CD4-positive, alpha-beta memory T cell (primary cell): ENCODE measurements at regions not wholly inside any gene's neighbourhood (a gene's known extent, or its start where the extent isn't known, plus 50 kb on each side); places are given as distances from the start of the nearest gene placed in this dataset.

Source experiments
- CTCF ChIA-PET: fragments of 350-600 bp; sonication (Branson Sonifier 250); formaldehyde crosslinking; loops from one replicate; lab custom pipeline; 2021; ENCODE audit warnings: inconsistent platforms; ENCODE audit not compliant: partially characterized antibody; lab: Charles Lee
- POLR2A ChIA-PET: fragments of 350-600 bp; sonication (Branson Sonifier 250); formaldehyde crosslinking; loops from one replicate; lab custom pipeline; 2021; ENCODE audit not compliant: partially characterized antibody; lab: Charles Lee
- DNase-seq, 5 donors: peaks; one replicate each; pipeline versions ENCODE4 v3.0.0 to v3.0.0-alpha.2; 2020 to 2022; ENCODE audit warnings: mixed read lengths in 1 of 5
- H3K27ac ChIP-seq: one replicate; pipeline ENCODE4 v1.7.0; 2013; ENCODE audit warnings: low read depth, low read length
- H3K27me3 ChIP-seq: 2 replicates; pipeline ENCODE4 v1.7.0; 2013; ENCODE audit warnings: mild to moderate bottlenecking, low read length, moderate library complexity; ENCODE audit not compliant: insufficient read depth
- H3K36me3 ChIP-seq: 2 replicates; pipeline ENCODE4 v1.7.0; 2013; ENCODE audit warnings: mild to moderate bottlenecking, low read length, moderate library complexity; ENCODE audit not compliant: insufficient read depth
- H3K4me1 ChIP-seq: 2 replicates; pipeline ENCODE4 v1.7.0; 2013; ENCODE audit warnings: mild to moderate bottlenecking, low read length, moderate library complexity; ENCODE audit not compliant: insufficient read depth
- H3K4me3 ChIP-seq, 2 donors: one replicate each; pipeline ENCODE4 v1.7.0; 2013; ENCODE audit warnings: low read length in 2 of 2, mild to moderate bottlenecking in 1 of 2
- H3K9me3 ChIP-seq, 2 donors: one replicate each; pipeline ENCODE4 v1.7.0; 2013; ENCODE audit warnings: low read length in 2 of 2, control low read depth in 1 of 2; ENCODE audit not compliant: control insufficient read depth in 1 of 2
- H3K27ac Mint-ChIP-seq, 7 donors: one replicate each; pipeline ENCODE4 v1.8.0; 2020 to 2021; ENCODE audit warnings: mixed read lengths in 7 of 7, mild to moderate bottlenecking in 6 of 7, inconsistent platforms in 3 of 7, moderate library complexity in 3 of 7
- H3K27me3 Mint-ChIP-seq, 2 donors: one replicate each; pipeline ENCODE4 v1.8.0; 2020 to 2021; ENCODE audit warnings: mixed read lengths in 2 of 2
- H3K36me3 Mint-ChIP-seq, 2 donors: one replicate each; pipeline ENCODE4 v1.8.0; 2020 to 2021; ENCODE audit warnings: mixed read lengths in 2 of 2, inconsistent platforms in 1 of 2, mild to moderate bottlenecking in 1 of 2
- H3K4me1 Mint-ChIP-seq, 4 donors: one replicate each; pipeline ENCODE4 v1.8.0; 2020 to 2021; ENCODE audit warnings: mixed read lengths in 4 of 4, mild to moderate bottlenecking in 1 of 4
- H3K4me3 Mint-ChIP-seq, 8 donors: one replicate each; pipeline ENCODE4 v1.8.0; 2020 to 2021; ENCODE audit warnings: mixed read lengths in 8 of 8, mild to moderate bottlenecking in 7 of 8, moderate library complexity in 6 of 8, inconsistent platforms in 3 of 8
- H3K9me3 Mint-ChIP-seq, 8 donors: one replicate each; pipeline ENCODE4 v1.8.0; 2020 to 2021; ENCODE audit warnings: mixed read lengths in 8 of 8, mild to moderate bottlenecking in 5 of 8, inconsistent platforms in 3 of 8, moderate library complexity in 1 of 8
- intact Hi-C: fragments of 100-400 bp; cut with micrococcal nuclease; formaldehyde crosslinking; loops from one replicate; pipeline ENCODE4 v1.15.1; 2023

DNA sequence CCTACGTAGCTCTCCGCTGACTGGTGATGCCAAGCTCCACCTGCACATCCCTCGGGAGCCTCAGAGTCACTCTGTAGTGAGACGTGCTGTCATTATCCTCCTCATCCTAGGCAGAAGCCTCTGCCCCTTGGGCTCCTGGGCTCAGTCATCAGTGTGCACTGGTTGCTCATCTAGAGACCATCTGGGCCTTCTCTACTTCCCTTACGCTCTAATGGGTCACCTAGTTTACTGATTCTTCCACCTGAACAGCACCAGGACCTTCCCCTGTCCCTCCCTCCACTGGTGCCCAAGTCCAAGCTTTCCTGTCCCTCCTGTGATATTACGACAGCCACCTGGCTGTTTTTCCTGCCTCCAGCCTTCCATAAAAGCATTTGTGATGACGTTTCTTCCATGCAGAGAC is 136.1 kb upstream of the ERRFI1 start:
- H3K4me3 ChIP-seq: no peak overlapping the region
- intact Hi-C loops: no loop called here
- H3K4me1 ChIP-seq: peaks cover 10% of the 10 kb centered on the region
- no peaks in the 10 kb centered on the region for H3K9me3 ChIP-seq
- no peaks in the 10 kb centered on the region for H3K27me3 Mint-ChIP-seq
- no peak overlapping the region for H3K27ac ChIP-seq
- POLR2A ChIA-PET: interaction anchor here (1.3 kb wide), 1 partner anchor 9 kb away, joined by 5 read pairs; no protein-coding TSS in a partner anchor
- H3K36me3 Mint-ChIP-seq: no peaks in the 10 kb centered on the region
- H3K36me3 ChIP-seq: no peaks in the 10 kb centered on the region
- no peaks in the 10 kb centered on the region for H3K9me3 Mint-ChIP-seq
- H3K4me1 Mint-ChIP-seq: peaks cover 10 to 26% (median 11%) of the 10 kb centered on the region in 4 donors
- H3K27ac Mint-ChIP-seq: peak overlapping the region in 1 of 7 donors; percentile 38
- no peak overlapping the region for H3K4me3 Mint-ChIP-seq
- CTCF ChIA-PET: no interaction called here
- no peak for DNase-seq
- H3K27me3 ChIP-seq: no peaks in the 10 kb centered on the region

GRCh38 chr1:8161546-8162105 is 135.5 kb upstream of the ERRFI1 start:
- Histone ChIP-seq H3K27me3 (no peaks in the 10 kb centered on the region), H3K4me1 (peaks cover 7% of the 10 kb centered on the region), H3K9me3 (no peaks in the 10 kb centered on the region), H3K36me3 (no peaks in the 10 kb centered on the region), H3K27ac (no peak overlapping the region), H3K4me3 (no peak overlapping the region)
- DNase-seq: no peak
- POLR2A ChIA-PET: no interaction called here
- H3K27me3 Mint-ChIP-seq: no peaks in the 10 kb centered on the region
- intact Hi-C loops: no loop called here
- H3K27ac Mint-ChIP-seq: peak overlapping the region in 1 of 7 donors; percentile 80
- H3K9me3 Mint-ChIP-seq: no peaks in the 10 kb centered on the region
- H3K4me1 Mint-ChIP-seq: peaks cover 5 to 22% (median 9%) of the 10 kb centered on the region in 4 donors
- H3K36me3 Mint-ChIP-seq: no peaks in the 10 kb centered on the region
- no peak overlapping the region for H3K4me3 Mint-ChIP-seq
- CTCF ChIA-PET: no interaction called here

GRCh38 chr1:8159470-8160024 is 133.4 kb upstream of the ERRFI1 start:
- Histone ChIP-seq H3K36me3 (no peaks in the 10 kb centered on the region), H3K4me3 (no peak overlapping the region), H3K27ac (no peak overlapping the region), H3K27me3 (no peaks in the 10 kb centered on the region), H3K4me1 (peaks cover 3% of the 10 kb centered on the region), H3K9me3 (no peaks in the 10 kb centered on the region)
- ChIA-PET CTCF (interaction anchor here (0.7 kb wide), 1 partner anchor 24 kb away, joined by 3 read pairs; no protein-coding TSS in a partner anchor), POLR2A (no interaction called here)
- no peak for DNase-seq
- Mint-ChIP-seq H3K9me3 (no peaks in the 10 kb centered on the region), H3K36me3 (no peaks in the 10 kb centered on the region), H3K27ac (no peak overlapping the region), H3K27me3 (no peaks in the 10 kb centered on the region), H3K4me1 (peaks cover 2 to 16% (median 8%) of the 10 kb centered on the region in 4 donors), H3K4me3 (no peak overlapping the region)
- intact Hi-C loops: loop anchor here (10.0 kb wide), 2 partner anchors 55 to 155 kb away; partner anchors contain the start of gene SLC45A1

GRCh38 chr1:8158995-8159394 is 132.9 kb upstream of the ERRFI1 start:
- Mint-ChIP-seq H3K4me1 (peaks cover 2 to 20% (median 8%) of the 10 kb centered on the region in 4 donors), H3K9me3 (no peaks in the 10 kb centered on the region), H3K27me3 (no peaks in the 10 kb centered on the region), H3K36me3 (no peaks in the 10 kb centered on the region), H3K27ac (peak overlapping the region in 2 of 7 donors; percentile 50 to 60), H3K4me3 (peak overlapping the region in 1 of 8 donors; percentile 22)
- ChIA-PET POLR2A (no interaction called here), CTCF (interaction anchor here (0.7 kb wide), 1 partner anchor 25 kb away, joined by 3 read pairs; no protein-coding TSS in a partner anchor)
- no peaks in the 10 kb centered on the region for H3K9me3 ChIP-seq
- H3K27me3 ChIP-seq: no peaks in the 10 kb centered on the region
- no peak overlapping the region for H3K4me3 ChIP-seq
- intact Hi-C loops: loop anchor here (10.0 kb wide), 2 partner anchors 54 to 156 kb away; partner anchors contain the start of gene SLC45A1
- no peak overlapping the region for H3K27ac ChIP-seq
- DNase-seq: no peak
- peaks cover 7% of the 10 kb centered on the region for H3K4me1 ChIP-seq
- H3K36me3 ChIP-seq: no peaks in the 10 kb centered on the region

GRCh38 chr1:8157765-8158164 is 131.7 kb upstream of the ERRFI1 start:
- Histone ChIP-seq H3K9me3 (no peaks in the 10 kb centered on the region), H3K36me3 (no peaks in the 10 kb centered on the region), H3K27ac (no peak overlapping the region), H3K27me3 (no peaks in the 10 kb centered on the region), H3K4me3 (no peak overlapping the region), H3K4me1 (peaks cover 19% of the 10 kb centered on the region)
- no peak overlapping the region for H3K4me3 Mint-ChIP-seq
- no peak overlapping the region for H3K27ac Mint-ChIP-seq
- intact Hi-C loops: loop anchor here (10.0 kb wide), 2 partner anchors 53 to 157 kb away; partner anchors contain the start of gene SLC45A1
- CTCF ChIA-PET: no interaction called here
- POLR2A ChIA-PET: no interaction called here
- H3K9me3 Mint-ChIP-seq: peaks cover 0 to 9% (median 5%) of the 10 kb centered on the region in 8 donors
- H3K4me1 Mint-ChIP-seq: peaks cover 12 to 32% (median 16%) of the 10 kb centered on the region in 4 donors
- H3K36me3 Mint-ChIP-seq: peaks cover 0 to 2% of the 10 kb centered on the region in 2 donors
- no peaks in the 10 kb centered on the region for H3K27me3 Mint-ChIP-seq
- no peak for DNase-seq

GRCh38 chr1:8155528-8156186 is 129.5 kb upstream of the ERRFI1 start:
- no peak for DNase-seq
- peaks cover 25 to 50% (median 31%) of the 10 kb centered on the region in 4 donors for H3K4me1 Mint-ChIP-seq
- no peaks in the 10 kb centered on the region for H3K27me3 Mint-ChIP-seq
- H3K27ac ChIP-seq: no peak overlapping the region
- H3K9me3 Mint-ChIP-seq: peaks cover 0 to 13% (median 6%) of the 10 kb centered on the region in 8 donors
- POLR2A ChIA-PET: interaction anchor here (6.6 kb wide), 1 partner anchor 12 kb away, joined by 57 read pairs; no protein-coding TSS in a partner anchor
- CTCF ChIA-PET: interaction anchor here (1.0 to 1.4 kb wide), 3 partner anchors 12 to 160 kb away, joined by 3 read pairs; no protein-coding TSS in a partner anchor
- H3K4me1 ChIP-seq: peaks cover 40% of the 10 kb centered on the region
- H3K27me3 ChIP-seq: no peaks in the 10 kb centered on the region
- H3K36me3 Mint-ChIP-seq: peaks cover 0 to 2% of the 10 kb centered on the region in 2 donors
- H3K4me3 Mint-ChIP-seq: peak overlapping the region in 1 of 8 donors; percentile 39
- H3K36me3 ChIP-seq: no peaks in the 10 kb centered on the region
- intact Hi-C loops: loop anchor here (10.0 kb wide), 2 partner anchors 51 to 159 kb away; partner anchors contain the start of gene SLC45A1
- H3K4me3 ChIP-seq: no peak overlapping the region
- H3K27ac Mint-ChIP-seq: peak overlapping the region in 1 of 7 donors; percentile 42
- H3K9me3 ChIP-seq: no peaks in the 10 kb centered on the region
